SK-N-SH (cell line): ENCODE measurements at regions not wholly inside any gene's neighbourhood (a gene's known extent, or its start where the extent isn't known, plus 50 kb on each side); places are given as distances from the start of the nearest gene placed in this dataset.

Experiments used
- CTCF ChIA-PET: fragments of 300-600, 350-600 bp; formaldehyde crosslinking; extraction: SDS; loops from one replicate; lab custom pipeline; 2021; lab: Yijun Ruan, JAX
- POLR2A ChIA-PET: fragments of 350-600 bp; sonication (Branson Sonifier 250); formaldehyde crosslinking; extraction: SDS; loops from one replicate; lab custom pipeline; 2020; ENCODE audit warnings: antibody characterized with exemption, inconsistent platforms; lab: Yijun Ruan, JAX
- DNase-seq: peaks from one replicate; pipeline ENCODE4 v3.0.0; 2012
- H2AFZ ChIP-seq: fragments of 200-600 bp; sonication (generic); 2 replicates; pipeline ENCODE4 v1.8.1; 2016; ENCODE audit warnings: antibody characterized with exemption, mild to moderate bottlenecking, low read depth
- H3F3A ChIP-seq: fragments of 200-600 bp; sonication (generic); replicated peaks from 2 replicates; pipeline ENCODE3; 2016; ENCODE audit warnings: antibody characterized with exemption, mild to moderate bottlenecking; ENCODE audit not compliant: insufficient read depth
- H3K27ac ChIP-seq, 2 experiments: fragments of 200-500 bp in 1 of 2; fragments of 200-600 bp in 1 of 2; sonication (Bioruptor generic) in 1 of 2; sonication (generic), shearing (Covaris generic) in 1 of 2; 2 replicates each; pipeline versions ENCODE4 v1.5.1 to v1.6.1; 2014 to 2016; ENCODE audit warnings: low read depth in 2 of 2, inconsistent platforms in 1 of 2, low read length in 1 of 2, mild to moderate bottlenecking in 1 of 2, mixed read lengths in 1 of 2
- H3K27me3 ChIP-seq: fragments of 200-600 bp; sonication (generic), shearing (Covaris generic); 2 replicates; pipeline ENCODE4 v1.6.1; 2016; ENCODE audit warnings: mixed run types; ENCODE audit not compliant: insufficient read depth
- H3K36me3 ChIP-seq, 2 experiments: fragments of 200-500 bp in 1 of 2; fragments of 200-600 bp in 1 of 2; sonication (Bioruptor generic) in 1 of 2; sonication (generic) in 1 of 2; replicated peaks in 1 of 2; 2 replicates each; pipeline versions ENCODE3 to v1.5.1; 2014 to 2016; ENCODE audit warnings: low read length in 1 of 2, mild to moderate bottlenecking in 1 of 2; ENCODE audit not compliant: insufficient read depth in 2 of 2, control insufficient read depth in 1 of 2
- H3K4me1 ChIP-seq, 2 experiments: fragments of 200-500 bp in 1 of 2; fragments of 200-600 bp in 1 of 2; sonication (Bioruptor generic) in 1 of 2; sonication (generic), shearing (Covaris generic) in 1 of 2; 2 replicates each; pipeline versions ENCODE4 v1.5.1 to v1.6.1; 2014 to 2016; ENCODE audit warnings: low read depth in 1 of 2, low read length in 1 of 2, mixed run types in 1 of 2; ENCODE audit not compliant: insufficient read depth in 2 of 2, control insufficient read depth in 1 of 2
- H3K4me2 ChIP-seq: fragments of 200-600 bp; sonication (generic), shearing (Covaris generic); 2 replicates; pipeline ENCODE4 v1.6.1; 2017; ENCODE audit warnings: mixed run types
- H3K4me3 ChIP-seq, 2 experiments: fragments of 200-500 bp in 1 of 2; fragments of 200-600 bp in 1 of 2; sonication (Bioruptor generic) in 1 of 2; sonication (generic), shearing (Covaris generic) in 1 of 2; 2 replicates each; pipeline versions ENCODE4 v1.5.1 to v1.8.1; 2014 to 2016; ENCODE audit warnings: low read depth in 2 of 2, inconsistent platforms in 1 of 2, low read length in 1 of 2, mild to moderate bottlenecking in 1 of 2, mixed read lengths in 1 of 2, moderate library complexity in 1 of 2
- H3K79me2 ChIP-seq: fragments of 200-600 bp; sonication (generic); 2 replicates; pipeline ENCODE4 v1.8.1; 2017; ENCODE audit warnings: mild to moderate bottlenecking; ENCODE audit not compliant: insufficient read depth
- H3K9ac ChIP-seq: fragments of 200-600 bp; sonication (generic); 2 replicates; pipeline ENCODE4 v1.6.1; 2017; ENCODE audit warnings: mixed run types
- H3K9me2 ChIP-seq: fragments of 200-600 bp; sonication (generic); 2 replicates; pipeline ENCODE4 v1.6.1; 2017; ENCODE audit warnings: mixed run types
- H3K9me3 ChIP-seq: fragments of 200-600 bp; sonication (generic); 2 replicates; pipeline ENCODE4 v1.6.1; 2017; ENCODE audit warnings: mixed run types, mild to moderate bottlenecking, moderate library complexity
- H4K20me1 ChIP-seq: fragments of 200-600 bp; sonication (generic); 2 replicates; pipeline ENCODE4 v1.6.1; 2017; ENCODE audit warnings: mild to moderate bottlenecking, mixed run types; ENCODE audit not compliant: insufficient read depth
- EP300 ChIP-seq, 2 experiments: IDR thresholded peaks; 2 replicates each; pipeline versions ENCODE4 v1.4.0 to v1.6.1; 2012; ENCODE audit warnings: borderline replicate concordance in 1 of 2, low read depth in 1 of 2, low read length in 1 of 2
- EZH2phosphoT487 ChIP-seq: fragments of 200-600 bp; sonication (generic); IDR thresholded peaks from 2 replicates; pipeline ENCODE4 v1.6.1; 2017; ENCODE audit warnings: low read depth, mixed run types, mild to moderate bottlenecking, antibody characterized with exemption, moderate library complexity, borderline replicate concordance
- FOSL2 ChIP-seq: IDR thresholded peaks from 2 replicates; pipeline ENCODE4 v1.4.0; 2012; ENCODE audit warnings: low read depth, mild to moderate bottlenecking, moderate library complexity, borderline replicate concordance
- FOXJ3 ChIP-seq: sonication (generic); formaldehyde crosslinking; IDR thresholded peaks from 2 replicates; pipeline ENCODE4 v1.5.1; 2020; ENCODE audit warnings: mild to moderate bottlenecking, missing genetic modification reagents
- GABPA ChIP-seq: IDR thresholded peaks from 2 replicates; pipeline ENCODE4 v1.4.0; 2012; ENCODE audit warnings: low read depth, mild to moderate bottlenecking
- GATA2 ChIP-seq: sonication (generic); formaldehyde crosslinking; IDR thresholded peaks from 2 replicates; pipeline ENCODE4 v1.5.0; 2020; ENCODE audit warnings: mild to moderate bottlenecking, missing genetic modification reagents
- IRF3 ChIP-seq: fragments of 150-350 bp; IDR thresholded peaks from 2 replicates; pipeline ENCODE4 v1.6.1; 2016; ENCODE audit warnings: mild to moderate bottlenecking, low read depth, low read length
- MAX ChIP-seq: IDR thresholded peaks from 2 replicates; pipeline ENCODE4 v1.4.0; 2012; ENCODE audit warnings: low read depth
- MXI1 ChIP-seq: IDR thresholded peaks from 2 replicates; pipeline ENCODE4 v1.6.1; 2012; ENCODE audit warnings: mild to moderate bottlenecking, low read depth, low read length, improper control_type of control experiment
- NFIC ChIP-seq: IDR thresholded peaks from 2 replicates; pipeline ENCODE4 v1.4.0; 2012; ENCODE audit warnings: borderline replicate concordance
- NRF1 ChIP-seq: IDR thresholded peaks from 2 replicates; pipeline ENCODE4 v1.6.1; 2012; ENCODE audit warnings: low read depth, mild to moderate bottlenecking, low read length
- PBX3 ChIP-seq: IDR thresholded peaks from 2 replicates; pipeline ENCODE4; 2012
- POLR2AphosphoS5 ChIP-seq: IDR thresholded peaks from 2 replicates; pipeline ENCODE4 v1.6.1; 2012; ENCODE audit warnings: low read depth, low read length
- RAD21 ChIP-seq: IDR thresholded peaks from 2 replicates; pipeline ENCODE4 v1.6.1; 2012; ENCODE audit warnings: mild to moderate bottlenecking, low read length
- RFX5 ChIP-seq: IDR thresholded peaks from 2 replicates; pipeline ENCODE4 v1.6.1; 2012; ENCODE audit warnings: mild to moderate bottlenecking, improper control_type of control experiment, low read length
- RXRA ChIP-seq: IDR thresholded peaks from 2 replicates; pipeline ENCODE4 v1.4.0; 2012; ENCODE audit warnings: low read depth, mild to moderate bottlenecking, borderline replicate concordance
- SMC3 ChIP-seq: IDR thresholded peaks from 2 replicates; pipeline ENCODE4 v1.6.1; 2012; ENCODE audit warnings: low read depth, low read length, improper control_type of control experiment
- TAF1 ChIP-seq: IDR thresholded peaks from 2 replicates; pipeline ENCODE4 v1.6.1; 2012; ENCODE audit warnings: low read depth, mild to moderate bottlenecking, low read length, moderate library complexity, borderline replicate concordance
- TEAD4 ChIP-seq: IDR thresholded peaks from 2 replicates; pipeline ENCODE4 v1.4.0; 2012; ENCODE audit warnings: mild to moderate bottlenecking, borderline replicate concordance; ENCODE audit not compliant: insufficient read depth
- USF2 ChIP-seq: fragments of 150-350 bp; IDR thresholded peaks from 2 replicates; pipeline ENCODE4 v1.6.1; 2017; ENCODE audit warnings: antibody characterized with exemption, low read length, low read depth, borderline replicate concordance
- ZBTB33 ChIP-seq: IDR thresholded peaks from 2 replicates; pipeline ENCODE4 v1.4.0; 2012; ENCODE audit warnings: low read depth, borderline replicate concordance
- WGBS: methylation state at CpG from one replicate; pipeline ENCODE4 v1.1.6; 2017; ENCODE audit warnings: low lambda C conversion rate; 5-methylcytosine and 5-hydroxymethylcytosine counted together

GRCh38 chr20:57897156-57897874, 187.5 kb upstream of the PMEPA1 start:
- H3K27ac ChIP-seq = no peak overlapping the region
- no peak for DNase-seq
- H3K79me2 ChIP-seq = no peaks in the 10 kb centered on the region
- H3K9me2 ChIP-seq = no peaks in the 10 kb centered on the region
- no peak overlapping the region for H2AFZ ChIP-seq
- H3K4me2 ChIP-seq = no peak overlapping the region
- TF ChIP-seq TAF1 (no peak), TEAD4 (no peak), MXI1 (no peak), IRF3 (no peak), MAX (no peak), NRF1 (no peak), USF2 (no peak), POLR2AphosphoS5 (no peak), FOSL2 (no peak), GABPA (no peak)
- CTCF ChIA-PET = interaction anchor here (0.9 to 1.8 kb wide), 3 partner anchors 9 to 16 kb away, joined by 3 to 5 read pairs (median 4); no protein-coding TSS in a partner anchor
- no peaks in the 10 kb centered on the region; the same call in 1 of the 2 replicates for H3K27me3 ChIP-seq
- H3K4me1 ChIP-seq = peaks cover 0 to 29% of the 10 kb centered on the region in 2 experiments; a peak in 1 of 4 replicates
- H3K36me3 ChIP-seq = no peaks in the 10 kb centered on the region
- H3F3A ChIP-seq = no peaks in the 10 kb centered on the region
- no peak overlapping the region for H3K4me3 ChIP-seq
- POLR2A ChIA-PET = no interaction called here
- WGBS = 73% methylated on average over 18 of the region's 18 CpGs
- H3K9ac ChIP-seq = no peak overlapping the region
- no peaks in the 10 kb centered on the region for H4K20me1 ChIP-seq
- H3K9me3 ChIP-seq = no peaks in the 10 kb centered on the region

GRCh38 chr20:57896563-57896962, 186.7 kb upstream of the PMEPA1 start:
- Histone ChIP-seq H3K4me2 (no peak overlapping the region), H3K27ac (no peak overlapping the region; a peak in 1 of 4 replicates), H3K9ac (no peak overlapping the region), H3K27me3 (no peaks in the 10 kb centered on the region; the same call in 1 of the 2 replicates), H4K20me1 (no peaks in the 10 kb centered on the region), H3K4me3 (no peak overlapping the region), H3K36me3 (no peaks in the 10 kb centered on the region), H2AFZ (no peak overlapping the region), H3K9me3 (no peaks in the 10 kb centered on the region), H3K4me1 (peaks cover 0 to 32% of the 10 kb centered on the region in 2 experiments; a peak in 1 of 4 replicates), H3K9me2 (no peaks in the 10 kb centered on the region), H3K79me2 (no peaks in the 10 kb centered on the region), H3F3A (no peaks in the 10 kb centered on the region)
- DNase-seq = no peak
- CTCF ChIA-PET = interaction anchor here (1.1 kb wide), 1 partner anchor 17 kb away, joined by 3 read pairs; no protein-coding TSS in a partner anchor
- 75% methylated on average over 5 of the region's 6 CpGs for WGBS
- POLR2A ChIA-PET = no interaction called here
- TF ChIP-seq EZH2phosphoT487 (no peak), RAD21 (no peak), GATA2 (CRISPR knock-in tag) (no peak), NFIC (no peak), RFX5 (no peak), FOXJ3 (CRISPR knock-in tag) (no peak), ZBTB33 (no peak), EP300 (IDR thresholded peaks at IDR 0.05; ENCODE audit: borderline replicate concordance in 1 of 2, low read depth in 1 of 2, low read length in 1 of 2) (no peak), PBX3 (no peak), TAF1 (no peak), RXRA (no peak), SMC3 (no peak), USF2 (no peak), MXI1 (no peak)
